NCI-H146 (cell line): ENCODE measurements at regions not wholly inside any gene's neighbourhood (a gene's known extent, or its start where the extent isn't known, plus 50 kb on each side); places are given as distances from the start of the nearest gene placed in this dataset.
"Not testable (repeated sequence)": the region's sequence is repeated elsewhere in the genome, so short reads cannot be mapped to it uniquely, and the experiment has no call there.

ENCODE experiments used
- DNase-seq: peaks from one replicate; lab custom pipeline; 2025; lab: John Stamatoyannopoulos, UW

GRCh38 chr2:139574371-139574770, 794.2 kb upstream of the NXPH2 start:
- no peak for DNase-seq

- no peak for DNase-seq
These were observed 776.6 kb upstream of the NXPH2 start for GRCh38 chr2:139556789-139557188.

- DNase-seq = no peak
These were observed 770.7 kb upstream of the NXPH2 start for GRCh38 chr2:139550873-139551272.

GRCh38 chr2:139550341-139550740, 770.2 kb upstream of the NXPH2 start:
- DNase-seq = no peak

- DNase-seq = peak; percentile 43
These were observed 764.1 kb upstream of the NXPH2 start for GRCh38 chr2:139544186-139544851.

GRCh38 chr2:139538332-139539020, 758.3 kb upstream of the NXPH2 start:
- DNase-seq = not testable (repeated sequence)

- peak; percentile 98 for DNase-seq
These were observed 748.9 kb upstream of the NXPH2 start for GRCh38 chr2:139529080-139529479.

GRCh38 chr2:139526781-139527180, 746.6 kb upstream of the NXPH2 start:
- DNase-seq = no peak

- DNase-seq = no peak
These were observed 738.1 kb upstream of the NXPH2 start for GRCh38 chr2:139518321-139518720.

GRCh38 chr2:139514951-139515350, 734.8 kb upstream of the NXPH2 start:
- DNase-seq = peak; percentile 53

GRCh38 chr2:139495851-139496250, 715.7 kb upstream of the NXPH2 start:
- peak; percentile 88 for DNase-seq

- no peak for DNase-seq
These were observed 712.0 kb upstream of the NXPH2 start for GRCh38 chr2:139492131-139492680.

- DNase-seq = no peak
These were observed 700.0 kb upstream of the NXPH2 start for GRCh38 chr2:139480161-139480650.

GRCh38 chr2:139478165-139478914, 698.1 kb upstream of the NXPH2 start:
- DNase-seq = peak; percentile 49

- peak; percentile 8 for DNase-seq
These were observed 697.4 kb upstream of the NXPH2 start for GRCh38 chr2:139477618-139478017.

- peak; percentile 31 for DNase-seq
These were observed 689.8 kb upstream of the NXPH2 start for GRCh38 chr2:139469985-139470384.

GRCh38 chr2:139465789-139466188, 685.6 kb upstream of the NXPH2 start:
- DNase-seq = no peak

- DNase-seq = no peak
These were observed 677.7 kb upstream of the NXPH2 start for GRCh38 chr2:139457873-139458272.

GRCh38 chr2:139454251-139454650, 674.1 kb upstream of the NXPH2 start:
- DNase-seq = no peak

GRCh38 chr2:139439100-139439499, 658.9 kb upstream of the NXPH2 start:
- DNase-seq = no peak

GRCh38 chr2:139438478-139438877, 658.3 kb upstream of the NXPH2 start:
- DNase-seq = no peak

GRCh38 chr2:139427164-139427563, 647.0 kb upstream of the NXPH2 start:
- DNase-seq = peak; percentile 27

- DNase-seq = no peak
These were observed 643.9 kb upstream of the NXPH2 start for GRCh38 chr2:139424101-139424500.
